ENCODE measurements at regions not wholly inside any gene's neighbourhood (a gene's known extent, or its start where the extent isn't known, plus 50 kb on each side); places are given as distances from the start of the nearest gene placed in this dataset.
"Not testable (repeated sequence)": the region's sequence is repeated elsewhere in the genome, so short reads cannot be mapped to it uniquely, and the experiment has no call there.

DNA sequence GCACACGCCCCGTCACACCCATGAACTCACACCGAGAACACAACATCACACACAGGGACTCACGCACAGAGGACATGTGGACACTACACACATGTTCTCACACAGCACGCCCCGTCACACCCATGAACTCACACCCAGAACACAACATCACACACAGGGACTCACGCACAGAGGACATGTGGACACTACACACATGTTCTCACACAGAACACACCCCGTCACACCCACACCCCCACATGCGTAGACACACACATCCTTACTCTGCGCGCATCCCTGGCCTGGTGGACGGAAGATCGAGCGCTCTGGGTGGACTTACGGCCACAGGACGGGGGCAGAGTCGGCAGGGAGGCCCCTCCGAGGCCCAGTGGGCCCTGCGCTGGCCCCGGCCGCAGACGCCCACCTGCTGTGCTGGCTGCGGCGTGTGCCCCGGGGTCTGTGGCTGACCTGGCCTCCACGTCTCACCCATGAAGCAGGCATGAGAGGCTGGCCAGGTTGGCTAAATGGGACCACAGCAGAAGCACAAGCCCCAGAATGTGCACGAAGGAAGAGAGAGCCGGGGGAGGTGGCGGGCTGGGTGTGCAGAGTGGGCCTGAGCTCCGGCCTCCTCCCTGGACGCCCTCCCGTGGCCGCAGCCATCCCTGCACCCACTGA, 125.5 kb downstream of the METRNL start:
- H3K4me3 Mint-ChIP-seq; H3K27me3 Mint-ChIP-seq (ENCODE audit: low read depth); DNase-seq (ENCODE audit: low spot score); H3K36me3 Mint-ChIP-seq (ENCODE audit: low read depth); H3K27ac Mint-ChIP-seq; H3K9me3 Mint-ChIP-seq: not testable (repeated sequence)
- peaks cover 32% of the 10 kb centered on the region for H3K4me1 Mint-ChIP-seq (ENCODE audit: low read depth)

DNA sequence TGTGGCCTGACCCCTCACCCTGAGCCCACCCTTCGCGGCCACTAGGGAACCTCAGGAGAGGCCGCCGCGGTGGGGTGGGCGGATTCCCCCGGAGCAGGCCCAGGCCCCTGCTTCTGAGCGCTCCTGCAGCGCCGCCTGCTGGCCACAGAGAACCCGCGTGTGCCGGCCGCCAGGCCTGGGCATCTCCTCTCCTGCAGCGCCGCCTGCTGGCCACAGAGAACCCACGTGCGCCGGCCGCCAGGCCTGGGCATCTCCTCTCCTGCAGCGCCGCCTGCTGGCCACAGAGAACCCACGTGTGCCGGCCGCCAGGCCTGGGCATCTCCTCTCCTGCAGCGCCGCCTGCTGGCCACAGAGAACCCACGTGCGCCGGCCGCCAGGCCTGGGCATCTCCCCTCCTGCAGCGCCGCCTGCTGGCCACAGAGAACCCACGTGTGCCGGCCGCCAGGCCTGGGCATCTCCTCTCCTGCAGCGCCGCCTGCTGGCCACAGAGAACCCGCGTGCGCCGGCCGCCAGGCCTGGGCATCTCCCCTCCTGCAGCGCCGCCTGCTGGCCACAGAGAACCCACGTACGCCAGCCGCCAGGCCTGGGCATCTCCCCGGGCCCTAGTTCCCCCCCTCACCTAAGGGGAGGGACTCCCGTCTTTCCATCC, 126.1 kb downstream of the METRNL start:
- not testable (repeated sequence) for H3K4me3 Mint-ChIP-seq; H3K36me3 Mint-ChIP-seq (ENCODE audit: low read depth); H3K27me3 Mint-ChIP-seq (ENCODE audit: low read depth); H3K9me3 Mint-ChIP-seq
- peak; percentile 79 for DNase-seq (ENCODE audit: low spot score)
- peak overlapping the region; percentile 79 for H3K27ac Mint-ChIP-seq
- H3K4me1 Mint-ChIP-seq (ENCODE audit: low read depth): peaks cover 26% of the 10 kb centered on the region

DNA sequence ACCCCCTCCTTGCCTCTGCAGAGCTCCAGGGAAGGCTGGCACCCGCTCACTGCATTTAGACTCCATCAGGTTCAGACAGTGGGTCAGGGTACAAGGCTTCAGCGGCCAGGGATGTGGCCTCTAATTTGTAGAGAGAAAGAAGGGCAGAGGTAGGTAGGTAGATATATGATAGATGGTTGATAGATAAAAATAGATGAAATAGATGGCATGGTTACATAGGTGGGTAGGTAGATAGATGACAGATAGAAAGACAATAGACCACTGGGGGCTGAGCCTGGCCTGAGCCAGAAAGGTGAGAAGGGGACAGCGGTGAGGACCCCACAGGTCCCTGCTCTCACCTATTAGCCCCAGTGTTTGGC, 126.6 kb downstream of the METRNL start:
- H3K27me3 Mint-ChIP-seq (ENCODE audit: low read depth); DNase-seq (ENCODE audit: low spot score); H3K4me3 Mint-ChIP-seq; H3K9me3 Mint-ChIP-seq; H3K36me3 Mint-ChIP-seq (ENCODE audit: low read depth): not testable (repeated sequence)
- H3K27ac Mint-ChIP-seq: peak overlapping the region; percentile 79
- H3K4me1 Mint-ChIP-seq (ENCODE audit: low read depth): peaks cover 21% of the 10 kb centered on the region

DNA sequence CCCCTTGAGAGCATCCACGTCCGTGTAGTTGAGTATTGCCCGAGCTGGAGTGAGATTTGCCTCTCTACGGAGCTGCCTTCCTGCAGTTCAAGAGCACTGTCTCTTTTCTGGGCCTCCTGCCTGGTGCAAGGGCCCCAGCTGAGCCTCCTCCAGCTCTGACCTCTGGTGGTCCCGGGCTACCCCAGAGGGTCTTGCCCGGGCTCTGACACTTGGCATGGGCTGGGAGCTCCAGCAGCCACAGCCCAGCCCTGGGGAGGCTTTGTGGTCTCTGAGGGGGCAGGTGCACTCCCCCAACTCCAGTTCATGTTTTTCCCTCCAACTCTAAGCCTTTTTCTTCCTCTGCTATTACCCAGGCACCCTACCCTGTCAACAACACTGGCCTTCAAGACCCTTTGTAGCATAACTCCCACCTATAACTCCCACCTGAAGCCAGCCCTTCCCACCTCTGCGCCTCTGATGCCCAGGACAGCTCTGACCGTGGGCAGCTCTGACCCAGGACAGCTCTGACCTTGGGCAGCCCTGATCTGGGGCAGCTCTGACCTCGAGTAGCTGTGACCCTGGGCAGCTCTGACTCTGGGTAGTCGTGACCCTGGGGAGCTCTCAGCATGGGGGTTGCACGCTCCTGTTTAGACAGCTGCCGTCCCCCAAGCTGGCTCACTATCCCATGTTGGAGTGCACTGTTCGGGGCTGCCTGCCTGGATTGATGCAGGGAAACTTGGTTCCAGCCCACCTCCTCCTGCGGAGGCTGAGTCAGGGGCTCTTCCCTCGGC, 127.6 kb downstream of the METRNL start:
- H3K36me3 Mint-ChIP-seq (ENCODE audit: low read depth); H3K27me3 Mint-ChIP-seq (ENCODE audit: low read depth); H3K4me3 Mint-ChIP-seq; H3K9me3 Mint-ChIP-seq; DNase-seq (ENCODE audit: low spot score); H3K27ac Mint-ChIP-seq: not testable (repeated sequence)
- H3K4me1 Mint-ChIP-seq (ENCODE audit: low read depth): peaks cover 13% of the 10 kb centered on the region

DNA sequence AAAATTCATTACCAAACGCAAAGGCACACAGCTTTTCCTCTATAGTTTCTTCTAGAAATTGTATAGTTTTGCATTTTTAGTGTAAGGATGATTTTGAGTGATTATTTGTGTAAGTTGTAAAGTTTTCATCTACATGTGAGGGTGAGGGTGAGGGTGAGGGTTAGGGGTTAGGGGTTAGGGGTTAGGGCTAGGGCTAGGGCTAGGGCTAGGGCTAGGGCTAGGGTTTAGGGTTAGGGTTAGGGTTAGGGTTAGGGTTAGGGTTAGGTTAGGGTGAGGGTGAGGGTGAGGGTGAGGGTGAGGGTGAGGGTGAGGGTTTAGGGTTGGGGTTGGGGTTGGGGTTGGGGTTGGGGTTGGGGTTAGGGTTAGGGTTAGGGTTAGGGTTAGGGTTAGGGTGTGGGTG, 167.6 kb downstream of the METRNL start:
- H3K36me3 Mint-ChIP-seq (ENCODE audit: low read depth); H3K4me1 Mint-ChIP-seq (ENCODE audit: low read depth); H3K27ac Mint-ChIP-seq; H3K27me3 Mint-ChIP-seq (ENCODE audit: low read depth); H3K9me3 Mint-ChIP-seq; H3K4me3 Mint-ChIP-seq; DNase-seq (ENCODE audit: low spot score): not testable (repeated sequence)

All from T-helper 2 cell treated with Interferon-gamma antibody and Interleukin-4, amounts not matched to agents 5 μg/mL and 100 μg/mL, for 36 hours (primary cell).